ENCODE measurements at regions not wholly inside any gene's neighbourhood (a gene's known extent, or its start where the extent isn't known, plus 50 kb on each side); places are given as distances from the start of the nearest gene placed in this dataset.

DNA sequence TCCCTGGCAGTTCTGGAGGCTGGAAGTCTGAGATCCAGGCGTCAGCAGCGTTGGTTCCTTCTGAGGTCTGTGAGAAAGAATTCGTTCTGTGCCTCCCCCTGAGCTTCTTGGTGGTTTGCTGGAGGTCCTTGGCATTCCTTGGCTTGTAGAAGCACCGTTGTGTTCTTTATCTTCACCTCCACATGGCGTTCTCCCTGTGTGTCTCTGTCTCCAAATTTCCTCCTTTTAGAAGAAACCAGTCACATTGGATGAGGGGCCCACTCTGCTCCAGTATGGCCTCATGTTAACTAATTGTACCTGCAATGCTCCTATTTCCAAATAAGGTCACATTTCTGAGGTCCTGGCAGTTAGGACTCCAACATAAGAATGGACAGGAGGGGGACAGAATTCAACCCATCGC lies 73.0 kb upstream of the BACH2 start:
- TF ChIP-seq, protein P1, sequence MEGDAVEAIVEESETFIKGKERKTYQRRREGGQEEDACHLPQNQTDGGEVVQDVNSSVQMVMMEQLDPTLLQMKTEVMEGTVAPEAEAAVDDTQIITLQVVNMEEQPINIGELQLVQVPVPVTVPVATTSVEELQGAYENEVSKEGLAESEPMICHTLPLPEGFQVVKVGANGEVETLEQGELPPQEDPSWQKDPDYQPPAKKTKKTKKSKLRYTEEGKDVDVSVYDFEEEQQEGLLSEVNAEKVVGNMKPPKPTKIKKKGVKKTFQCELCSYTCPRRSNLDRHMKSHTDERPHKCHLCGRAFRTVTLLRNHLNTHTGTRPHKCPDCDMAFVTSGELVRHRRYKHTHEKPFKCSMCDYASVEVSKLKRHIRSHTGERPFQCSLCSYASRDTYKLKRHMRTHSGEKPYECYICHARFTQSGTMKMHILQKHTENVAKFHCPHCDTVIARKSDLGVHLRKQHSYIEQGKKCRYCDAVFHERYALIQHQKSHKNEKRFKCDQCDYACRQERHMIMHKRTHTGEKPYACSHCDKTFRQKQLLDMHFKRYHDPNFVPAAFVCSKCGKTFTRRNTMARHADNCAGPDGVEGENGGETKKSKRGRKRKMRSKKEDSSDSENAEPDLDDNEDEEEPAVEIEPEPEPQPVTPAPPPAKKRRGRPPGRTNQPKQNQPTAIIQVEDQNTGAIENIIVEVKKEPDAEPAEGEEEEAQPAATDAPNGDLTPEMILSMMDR (IDR thresholded peaks at IDR 0.05), result no peak
- no peak for TF ChIP-seq EZH2 (IDR thresholded peaks at IDR 0.05; ENCODE audit: borderline replicate concordance, insufficient read depth, low read depth, low read length, poor library complexity, severe bottlenecking)

Data from B cell (primary cell).